T-helper 2 cell treated with Interferon-gamma antibody and Interleukin-4, amounts not matched to agents 5 μg/mL and 100 μg/mL, for 36 hours (primary cell): ENCODE measurements at regions not wholly inside any gene's neighbourhood (a gene's known extent, or its start where the extent isn't known, plus 50 kb on each side); places are given as distances from the start of the nearest gene placed in this dataset.

ENCODE experiments used
- DNase-seq: peaks from one replicate; pipeline ENCODE4 v3.0.0; 2021; ENCODE audit warnings: low spot score
- H3K27ac Mint-ChIP-seq: one replicate; pipeline ENCODE4 v1.8.0; 2021; ENCODE audit warnings: mild to moderate bottlenecking, mixed read lengths
- H3K27me3 Mint-ChIP-seq: one replicate; pipeline ENCODE4 v1.8.0; 2021; ENCODE audit warnings: low read depth, mixed read lengths
- H3K36me3 Mint-ChIP-seq: one replicate; pipeline ENCODE4 v1.8.0; 2021; ENCODE audit warnings: low read depth, mixed read lengths
- H3K4me1 Mint-ChIP-seq: one replicate; pipeline ENCODE4 v1.8.0; 2021; ENCODE audit warnings: low read depth, mixed read lengths
- H3K4me3 Mint-ChIP-seq: one replicate; pipeline ENCODE4 v1.8.0; 2022; ENCODE audit warnings: mild to moderate bottlenecking, moderate library complexity, mixed read lengths
- H3K9me3 Mint-ChIP-seq: one replicate; pipeline ENCODE4 v1.8.0; 2021; ENCODE audit warnings: mixed read lengths

DNA sequence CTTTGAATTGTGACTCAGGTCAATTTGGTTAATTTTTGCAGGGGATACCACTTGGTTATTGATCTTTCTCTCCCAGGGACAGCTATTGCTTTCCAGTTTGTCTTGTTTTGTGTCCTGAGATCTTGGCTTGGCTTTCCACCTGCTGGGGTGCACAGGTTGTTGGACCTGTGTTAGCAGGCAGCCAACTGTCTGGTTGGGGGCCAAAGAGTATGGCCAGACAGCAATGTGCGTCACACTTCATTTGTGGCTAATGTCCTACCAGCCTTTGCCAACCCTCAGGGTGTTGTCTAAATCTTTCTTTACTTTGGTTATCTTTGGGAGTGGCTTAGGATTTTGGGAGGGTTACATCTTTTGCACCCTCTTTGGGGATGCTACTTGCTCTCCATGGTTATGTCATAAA is 494.9 kb upstream of the ATP2B1 start:
- Mint-ChIP-seq H3K27ac (no peak overlapping the region), H3K27me3 (no peaks in the 10 kb centered on the region), H3K9me3 (peaks cover 5% of the 10 kb centered on the region), H3K36me3 (no peaks in the 10 kb centered on the region), H3K4me1 (no peaks in the 10 kb centered on the region), H3K4me3 (no peak overlapping the region)
- no peak for DNase-seq

DNA sequence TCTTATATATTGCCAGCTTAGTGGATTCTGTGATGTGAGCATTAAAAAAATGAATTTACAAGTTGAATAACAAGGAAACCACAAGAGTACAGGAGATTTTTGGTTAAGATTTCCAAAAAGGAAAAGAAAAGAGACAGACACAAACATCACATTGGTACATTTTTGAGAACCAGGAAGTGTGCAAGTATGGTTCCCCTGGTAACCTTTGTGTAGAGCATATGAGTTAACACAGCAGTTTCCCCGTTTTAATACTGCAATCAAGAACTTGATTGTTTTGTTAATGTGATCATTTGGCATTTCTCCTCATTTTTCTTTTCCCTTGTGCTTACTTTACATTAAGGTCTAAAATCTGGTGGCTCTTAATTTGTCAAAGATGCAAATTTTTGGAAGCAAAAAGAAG is 490.4 kb upstream of the ATP2B1 start:
- no peak overlapping the region for H3K27ac Mint-ChIP-seq
- no peaks in the 10 kb centered on the region for H3K36me3 Mint-ChIP-seq
- H3K4me1 Mint-ChIP-seq: no peaks in the 10 kb centered on the region
- no peaks in the 10 kb centered on the region for H3K27me3 Mint-ChIP-seq
- H3K4me3 Mint-ChIP-seq: no peak overlapping the region
- DNase-seq: no peak
- H3K9me3 Mint-ChIP-seq: no peaks in the 10 kb centered on the region

DNA sequence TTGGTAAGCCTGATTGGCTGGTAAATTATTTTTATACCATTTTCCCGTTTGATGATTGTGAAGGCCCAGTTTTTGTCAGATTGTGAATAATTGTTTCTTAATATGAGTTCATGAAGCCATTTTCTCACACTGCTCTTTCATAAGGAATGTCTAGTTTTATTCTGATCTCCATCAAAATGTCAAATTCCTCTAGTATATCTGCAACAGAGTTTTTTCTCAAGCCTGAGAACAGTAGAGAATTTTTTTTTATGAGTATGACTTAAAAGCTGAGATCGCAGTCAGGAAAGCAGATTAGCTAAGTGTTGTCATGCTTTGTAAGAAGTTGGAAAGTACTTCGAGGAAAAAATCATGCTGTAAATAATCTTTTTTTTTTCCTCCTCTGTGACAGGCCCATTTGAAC is 484.9 kb upstream of the ATP2B1 start:
- no peak overlapping the region for H3K4me3 Mint-ChIP-seq
- H3K36me3 Mint-ChIP-seq: no peaks in the 10 kb centered on the region
- DNase-seq: no peak
- no peaks in the 10 kb centered on the region for H3K4me1 Mint-ChIP-seq
- no peaks in the 10 kb centered on the region for H3K27me3 Mint-ChIP-seq
- no peak overlapping the region for H3K27ac Mint-ChIP-seq
- no peaks in the 10 kb centered on the region for H3K9me3 Mint-ChIP-seq

DNA sequence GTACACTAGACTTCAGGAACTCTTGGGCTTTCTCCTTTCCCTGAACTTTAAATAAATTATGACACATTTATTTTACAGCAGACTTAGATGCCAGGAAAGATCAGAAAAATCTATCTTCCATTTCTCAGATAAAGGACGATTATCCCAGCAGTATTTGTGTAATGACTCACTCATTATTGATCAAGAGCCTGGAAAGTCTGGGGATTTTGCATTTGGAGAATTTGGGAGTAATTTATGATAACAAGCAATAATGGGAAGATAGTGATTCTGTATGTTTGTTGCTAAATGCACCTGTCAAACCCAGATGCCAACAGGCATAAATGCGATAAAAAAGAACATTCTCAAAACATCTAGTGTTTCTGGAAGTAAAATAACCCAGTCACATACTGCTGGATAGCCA is 480.2 kb upstream of the ATP2B1 start:
- H3K4me1 Mint-ChIP-seq: no peaks in the 10 kb centered on the region
- H3K36me3 Mint-ChIP-seq: no peaks in the 10 kb centered on the region
- H3K27ac Mint-ChIP-seq: no peak overlapping the region
- H3K9me3 Mint-ChIP-seq: no peaks in the 10 kb centered on the region
- no peaks in the 10 kb centered on the region for H3K27me3 Mint-ChIP-seq
- DNase-seq: no peak
- H3K4me3 Mint-ChIP-seq: no peak overlapping the region

DNA sequence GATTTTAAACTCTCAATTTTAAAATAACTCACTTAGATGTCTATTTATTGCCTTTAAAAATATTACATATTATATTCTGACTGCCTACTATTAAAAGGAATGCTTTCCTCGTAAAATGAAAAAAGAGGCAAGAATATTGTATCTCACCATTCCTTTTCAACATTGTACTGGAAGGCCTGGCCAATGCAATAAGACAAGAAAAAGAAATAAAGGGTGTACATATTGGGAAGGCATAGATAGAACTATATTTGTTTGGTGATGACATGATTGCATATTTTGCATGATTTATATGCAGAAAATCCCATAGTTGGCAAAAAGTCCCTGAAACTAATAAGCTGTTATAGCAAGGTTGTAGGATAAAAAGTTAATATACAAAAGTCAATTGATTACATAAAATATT is 474.6 kb upstream of the ATP2B1 start:
- H3K27ac Mint-ChIP-seq: no peak overlapping the region
- H3K9me3 Mint-ChIP-seq: no peaks in the 10 kb centered on the region
- no peak for DNase-seq
- H3K36me3 Mint-ChIP-seq: no peaks in the 10 kb centered on the region
- no peaks in the 10 kb centered on the region for H3K4me1 Mint-ChIP-seq
- H3K4me3 Mint-ChIP-seq: no peak overlapping the region
- H3K27me3 Mint-ChIP-seq: no peaks in the 10 kb centered on the region

DNA sequence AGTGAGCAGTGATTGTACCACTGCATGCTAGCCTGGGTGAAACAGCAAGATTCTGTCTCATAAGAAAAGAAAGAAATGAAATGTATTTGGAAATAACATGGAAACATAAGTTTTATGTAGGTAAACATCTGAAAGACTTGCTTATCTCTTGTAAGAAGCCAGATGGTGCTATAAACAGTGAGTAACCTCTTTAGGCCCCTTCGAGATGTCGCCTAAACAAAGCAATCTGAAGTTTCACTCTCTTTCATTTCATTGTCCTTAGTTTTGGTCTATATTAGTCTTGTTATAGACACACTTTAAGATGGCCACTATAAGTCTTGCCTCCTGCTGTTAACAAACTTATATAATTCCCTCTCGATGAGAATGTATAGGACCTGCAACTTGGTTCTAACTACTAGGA is 472.6 kb upstream of the ATP2B1 start:
- H3K4me1 Mint-ChIP-seq: no peaks in the 10 kb centered on the region
- no peaks in the 10 kb centered on the region for H3K27me3 Mint-ChIP-seq

DNA sequence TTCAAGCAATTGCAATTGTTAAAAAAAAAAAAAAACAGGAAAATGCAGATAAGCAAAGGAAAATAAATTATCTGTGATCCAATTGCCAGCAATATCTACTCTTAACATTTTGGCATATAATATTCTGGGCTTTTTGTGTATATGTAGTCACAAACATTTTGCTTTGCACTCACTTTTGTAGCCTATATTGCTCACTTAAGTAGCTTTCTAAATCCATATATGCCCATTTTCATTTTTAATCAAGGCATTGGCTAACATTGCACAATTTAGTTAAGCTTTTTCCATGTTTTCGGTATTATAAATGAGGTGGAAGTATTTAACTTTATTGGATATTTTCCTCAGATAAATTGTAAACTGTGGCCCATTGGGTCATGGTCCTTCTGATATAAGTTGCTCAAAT is 466.3 kb upstream of the ATP2B1 start:
- no peaks in the 10 kb centered on the region for H3K27me3 Mint-ChIP-seq
- no peak for DNase-seq
- H3K27ac Mint-ChIP-seq: no peak overlapping the region
- H3K4me1 Mint-ChIP-seq: peaks cover 2% of the 10 kb centered on the region
- no peak overlapping the region for H3K4me3 Mint-ChIP-seq
- no peaks in the 10 kb centered on the region for H3K36me3 Mint-ChIP-seq
- no peaks in the 10 kb centered on the region for H3K9me3 Mint-ChIP-seq

More for the DNA sequence above, 472.6 kb upstream of the ATP2B1 start:
- H3K27ac Mint-ChIP-seq: no peak overlapping the region
- DNase-seq: no peak
- no peak overlapping the region for H3K4me3 Mint-ChIP-seq
- H3K36me3 Mint-ChIP-seq: no peaks in the 10 kb centered on the region
- no peaks in the 10 kb centered on the region for H3K9me3 Mint-ChIP-seq

DNA sequence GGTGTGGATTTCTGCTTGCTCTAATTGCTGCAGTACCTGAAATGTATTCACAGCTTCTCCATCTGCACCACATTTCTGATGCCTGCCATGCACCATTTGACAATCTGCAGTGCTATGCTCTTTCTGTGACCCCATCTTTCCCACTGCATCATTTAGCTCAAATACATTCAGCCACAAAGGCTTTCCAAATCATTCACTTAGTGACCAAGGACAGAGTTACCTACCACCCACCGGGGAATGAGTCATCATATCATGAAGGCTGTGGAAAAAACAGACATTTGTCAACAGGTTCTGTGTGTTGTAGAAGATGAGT is 465.5 kb upstream of the ATP2B1 start:
- Mint-ChIP-seq H3K4me3 (no peak overlapping the region), H3K27me3 (no peaks in the 10 kb centered on the region), H3K36me3 (no peaks in the 10 kb centered on the region), H3K9me3 (no peaks in the 10 kb centered on the region), H3K27ac (no peak overlapping the region), H3K4me1 (peaks cover 2% of the 10 kb centered on the region)
- DNase-seq: peak; percentile 20

DNA sequence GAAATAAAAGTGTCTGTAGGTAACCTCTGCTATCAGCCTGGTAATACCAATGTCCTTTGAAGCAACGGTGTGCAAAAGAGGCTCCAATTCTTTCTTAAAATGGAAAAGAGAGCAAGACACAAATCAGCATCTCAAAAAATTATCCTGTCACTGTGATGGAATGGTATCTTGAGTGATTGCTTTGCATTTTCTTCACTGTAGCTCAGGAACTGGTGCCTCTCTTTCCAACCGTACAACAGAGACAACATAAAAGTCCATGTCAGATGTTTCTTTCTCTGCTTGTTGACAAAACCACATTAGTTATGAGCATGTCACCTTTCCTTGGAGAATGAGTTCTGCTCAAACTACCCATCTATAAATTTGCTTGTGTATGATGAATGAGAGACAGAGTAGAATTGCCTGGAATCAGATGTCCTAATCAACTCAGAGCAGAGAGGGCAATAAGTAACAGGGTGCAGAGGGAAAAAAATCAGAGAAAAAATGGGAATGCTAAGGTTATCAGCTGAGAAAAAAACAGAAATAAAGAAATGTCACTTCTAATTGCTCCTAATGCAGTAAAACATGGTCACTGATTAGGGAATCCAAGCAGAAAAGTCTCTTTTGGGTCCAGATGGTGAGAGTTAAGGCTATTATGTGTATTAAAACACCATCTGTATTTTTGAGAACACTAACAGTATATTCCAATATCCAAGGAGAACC is 465.0 kb upstream of the ATP2B1 start:
- Mint-ChIP-seq H3K36me3 (no peaks in the 10 kb centered on the region), H3K27ac (no peak overlapping the region), H3K4me3 (no peak overlapping the region), H3K4me1 (peaks cover 2% of the 10 kb centered on the region), H3K27me3 (no peaks in the 10 kb centered on the region), H3K9me3 (no peaks in the 10 kb centered on the region)
- DNase-seq: no peak

DNA sequence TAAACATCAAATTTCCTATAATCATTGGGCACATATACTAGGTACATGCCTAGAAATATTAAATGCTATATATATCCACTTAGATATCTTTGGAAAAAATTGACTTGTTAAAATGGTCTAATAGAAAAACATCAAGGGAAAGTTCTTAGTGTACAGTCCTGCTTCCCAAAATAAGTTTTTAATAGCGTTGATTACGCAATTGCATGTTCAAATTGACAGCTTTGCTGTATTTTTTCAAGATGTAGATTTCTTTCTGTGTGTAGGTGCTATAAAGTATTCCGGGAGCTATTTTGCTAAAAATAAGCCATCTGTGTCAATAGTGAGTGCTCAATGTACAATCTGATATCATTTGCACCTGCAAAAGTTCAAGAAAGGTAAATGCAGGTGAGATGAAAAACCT is 463.9 kb upstream of the ATP2B1 start:
- Mint-ChIP-seq H3K4me3 (no peak overlapping the region), H3K4me1 (peaks cover 2% of the 10 kb centered on the region), H3K27ac (no peak overlapping the region), H3K9me3 (no peaks in the 10 kb centered on the region), H3K27me3 (no peaks in the 10 kb centered on the region), H3K36me3 (no peaks in the 10 kb centered on the region)
- no peak for DNase-seq

DNA sequence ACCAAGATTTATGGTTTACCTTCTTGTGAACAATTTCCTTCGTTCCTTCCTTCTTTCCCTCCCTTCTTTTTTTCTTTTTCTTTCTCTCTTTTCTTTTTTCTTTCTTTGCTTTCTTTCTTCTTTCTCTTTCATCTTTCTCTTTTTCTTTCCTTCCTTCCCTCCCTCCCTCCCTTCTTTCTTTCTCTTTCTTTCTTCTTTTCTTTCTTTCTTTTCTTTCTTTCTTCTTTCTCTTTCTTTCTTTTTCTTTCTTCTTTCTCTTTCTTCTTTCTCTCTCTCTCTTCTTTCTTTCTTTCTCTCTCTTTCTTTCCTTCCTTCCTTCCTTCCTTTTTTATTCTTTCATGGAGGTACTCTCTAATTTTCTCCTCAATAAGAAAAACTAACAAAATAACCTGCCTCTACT is 462.1 kb upstream of the ATP2B1 start:
- no peak for DNase-seq
- no peaks in the 10 kb centered on the region for H3K36me3 Mint-ChIP-seq
- no peak overlapping the region for H3K4me3 Mint-ChIP-seq
- H3K27ac Mint-ChIP-seq: no peak overlapping the region
- peaks cover 2% of the 10 kb centered on the region for H3K4me1 Mint-ChIP-seq
- no peaks in the 10 kb centered on the region for H3K27me3 Mint-ChIP-seq
- H3K9me3 Mint-ChIP-seq: no peaks in the 10 kb centered on the region

DNA sequence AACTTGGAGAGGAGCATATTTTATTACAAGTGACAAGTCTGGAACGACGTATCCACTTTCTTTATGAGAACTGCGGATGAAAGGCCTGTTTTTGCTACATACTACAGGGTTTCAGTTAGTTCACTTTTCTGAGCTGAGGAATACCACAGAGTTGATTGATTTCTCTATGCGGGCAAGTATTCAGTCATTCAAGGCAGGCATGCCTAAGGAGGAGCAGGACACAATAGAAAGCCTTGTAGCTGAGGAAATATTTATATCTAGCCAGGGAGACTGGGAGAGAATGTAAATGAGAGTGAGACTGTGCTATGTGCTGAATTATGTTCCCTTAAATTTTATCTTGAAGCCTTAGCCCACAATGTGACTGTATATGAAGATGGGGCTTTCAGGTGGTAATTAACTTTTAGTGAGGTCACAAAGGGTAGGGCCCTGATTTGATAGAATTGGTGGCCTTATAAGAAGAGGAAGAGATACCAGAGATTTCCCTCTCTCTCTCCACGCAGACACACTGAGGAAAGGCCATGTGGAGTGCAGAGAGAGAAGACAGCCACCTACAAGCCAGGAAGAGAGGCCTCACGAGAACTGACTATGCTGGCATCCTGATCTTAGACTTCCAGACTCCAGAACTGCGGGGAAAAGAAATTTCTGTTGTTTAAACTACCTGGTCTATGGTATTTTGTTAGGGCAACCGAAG is 459.0 kb upstream of the ATP2B1 start:
- Mint-ChIP-seq H3K36me3 (no peaks in the 10 kb centered on the region), H3K9me3 (no peaks in the 10 kb centered on the region), H3K27me3 (no peaks in the 10 kb centered on the region), H3K4me1 (no peaks in the 10 kb centered on the region), H3K4me3 (no peak overlapping the region), H3K27ac (no peak overlapping the region)
- no peak for DNase-seq

DNA sequence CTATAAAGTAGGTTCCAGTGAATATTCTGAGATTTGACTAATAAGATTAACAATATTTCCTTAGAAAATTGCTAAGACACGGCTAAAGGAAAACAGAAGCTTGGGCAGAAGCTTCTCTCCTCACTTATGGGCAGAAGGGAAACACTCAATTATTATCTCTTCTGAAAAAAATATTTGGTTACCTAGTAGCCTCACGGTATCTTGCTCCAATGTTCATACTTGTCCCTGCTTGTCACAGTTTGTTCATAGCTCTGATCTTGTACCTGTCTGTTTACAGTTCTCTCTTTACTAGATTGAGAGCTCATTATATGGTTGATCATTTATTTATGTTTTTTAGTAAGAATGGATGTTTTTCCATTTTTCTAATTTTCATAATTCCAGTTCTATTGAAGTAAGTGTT is 458.0 kb upstream of the ATP2B1 start:
- no peaks in the 10 kb centered on the region for H3K27me3 Mint-ChIP-seq
- no peak overlapping the region for H3K4me3 Mint-ChIP-seq
- no peaks in the 10 kb centered on the region for H3K9me3 Mint-ChIP-seq
- no peaks in the 10 kb centered on the region for H3K36me3 Mint-ChIP-seq
- no peak overlapping the region for H3K27ac Mint-ChIP-seq
- no peaks in the 10 kb centered on the region for H3K4me1 Mint-ChIP-seq
- no peak for DNase-seq

DNA sequence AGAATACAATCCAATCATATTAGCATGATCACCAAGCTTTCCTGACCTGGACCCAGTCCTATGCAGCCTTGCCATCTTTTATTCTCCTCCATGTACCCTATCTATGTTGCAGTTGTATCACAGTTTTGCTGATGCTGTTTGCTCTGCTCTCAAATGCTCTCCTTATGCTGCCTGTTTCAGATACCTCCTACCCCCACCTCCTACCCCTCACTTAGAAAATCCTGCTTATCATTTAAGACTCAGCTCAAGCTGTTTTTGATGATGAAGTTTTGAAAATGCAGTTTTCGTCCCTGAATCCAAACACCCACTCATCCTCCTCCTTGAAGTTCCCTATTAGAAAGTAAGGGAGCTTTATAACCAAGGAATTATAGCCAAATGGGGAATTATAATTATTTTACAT is 457.4 kb upstream of the ATP2B1 start:
- H3K27me3 Mint-ChIP-seq: no peaks in the 10 kb centered on the region

DNA sequence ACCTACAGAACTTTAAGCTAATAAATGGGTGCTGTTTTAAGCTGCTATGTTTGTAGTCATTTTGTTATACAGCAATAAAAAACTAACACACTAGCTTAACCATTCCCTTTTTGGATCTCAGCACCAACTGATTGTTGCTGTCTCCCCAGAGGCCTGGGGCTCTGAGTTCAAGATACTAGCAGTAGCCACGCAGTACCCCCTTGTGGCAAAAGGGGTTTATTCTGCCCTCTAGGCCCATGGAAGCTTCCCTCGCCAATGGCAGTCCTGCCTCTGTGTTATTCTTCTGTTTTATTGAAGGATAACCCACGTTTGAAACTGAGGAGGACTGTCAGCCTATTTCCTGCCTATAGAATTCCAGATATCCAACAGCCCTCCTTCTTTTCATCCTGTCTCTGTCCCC is 455.3 kb upstream of the ATP2B1 start:
- Mint-ChIP-seq H3K9me3 (no peaks in the 10 kb centered on the region), H3K27ac (no peak overlapping the region), H3K27me3 (no peaks in the 10 kb centered on the region), H3K4me1 (no peaks in the 10 kb centered on the region), H3K36me3 (no peaks in the 10 kb centered on the region), H3K4me3 (no peak overlapping the region)
- no peak for DNase-seq

More for the DNA sequence above, 457.4 kb upstream of the ATP2B1 start:
- Mint-ChIP-seq H3K4me1 (no peaks in the 10 kb centered on the region), H3K4me3 (no peak overlapping the region), H3K9me3 (no peaks in the 10 kb centered on the region), H3K27ac (no peak overlapping the region), H3K36me3 (no peaks in the 10 kb centered on the region)
- DNase-seq: no peak
